ENCODE measurements at regions not wholly inside any gene's neighbourhood (a gene's known extent, or its start where the extent isn't known, plus 50 kb on each side); places are given as distances from the start of the nearest gene placed in this dataset.

DNA sequence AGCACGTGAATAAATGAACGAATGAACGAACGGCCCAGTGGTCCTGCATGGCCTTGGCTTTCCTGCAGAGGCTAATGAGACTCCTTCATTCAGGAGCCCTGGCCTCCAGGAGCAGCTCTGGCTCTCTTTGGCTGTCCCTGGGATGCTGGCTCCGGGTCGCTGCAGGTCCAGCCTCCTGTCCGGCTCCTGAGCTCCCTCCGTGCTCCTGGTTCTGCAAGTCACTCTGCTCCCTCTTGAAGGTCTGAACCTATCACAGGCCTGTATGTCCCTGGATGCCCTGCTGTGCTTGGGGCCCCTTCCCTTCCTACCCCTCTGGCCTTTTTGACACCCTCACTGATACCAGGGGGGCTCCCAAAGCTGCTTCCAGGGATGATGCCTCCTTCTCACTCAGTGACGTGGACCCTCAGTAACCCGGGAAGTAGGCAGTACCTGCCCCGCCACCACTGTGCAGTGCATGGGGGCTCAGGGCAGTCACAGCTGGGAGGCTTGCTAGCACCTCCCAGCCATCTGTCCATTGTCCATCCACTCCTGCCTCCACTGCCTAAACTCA is 133.7 kb upstream of the C14orf180 start:
- DNase-seq (ENCODE audit: low read depth), result no peak
- Histone ChIP-seq H3K4me3 (ENCODE audit: low read length) (no peak overlapping the region), H3K9ac (ENCODE audit: low read length) (no peak overlapping the region), H3K36me3 (ENCODE audit: control insufficient read depth, insufficient read depth, low read length, severe bottlenecking) (no peaks in the 10 kb centered on the region), H3K4me1 (ENCODE audit: control insufficient read depth, insufficient read depth, low read length) (no peaks in the 10 kb centered on the region), H3K27me3 (replicated peaks; ENCODE audit: control insufficient read depth, insufficient read depth, low read length) (peaks cover 4% of the 10 kb centered on the region), H3K9me3 (ENCODE audit: control insufficient read depth, low read length) (peaks cover 27% of the 10 kb centered on the region)

- peaks cover 27% of the 10 kb centered on the region for H3K9me3 ChIP-seq (ENCODE audit: control insufficient read depth, low read length)
- H3K36me3 ChIP-seq (ENCODE audit: control insufficient read depth, insufficient read depth, low read length, severe bottlenecking), result no peaks in the 10 kb centered on the region
- H3K27me3 ChIP-seq (replicated peaks; ENCODE audit: control insufficient read depth, insufficient read depth, low read length), result no peaks in the 10 kb centered on the region
- no peak overlapping the region for H3K9ac ChIP-seq (ENCODE audit: low read length)
- H3K4me1 ChIP-seq (ENCODE audit: control insufficient read depth, insufficient read depth, low read length), result no peaks in the 10 kb centered on the region
- no peak for DNase-seq (ENCODE audit: low read depth)
- no peak overlapping the region for H3K4me3 ChIP-seq (ENCODE audit: low read length)
Observed at GRCh38 chr14:104446611-104447010, 133.0 kb upstream of the C14orf180 start.

DNA sequence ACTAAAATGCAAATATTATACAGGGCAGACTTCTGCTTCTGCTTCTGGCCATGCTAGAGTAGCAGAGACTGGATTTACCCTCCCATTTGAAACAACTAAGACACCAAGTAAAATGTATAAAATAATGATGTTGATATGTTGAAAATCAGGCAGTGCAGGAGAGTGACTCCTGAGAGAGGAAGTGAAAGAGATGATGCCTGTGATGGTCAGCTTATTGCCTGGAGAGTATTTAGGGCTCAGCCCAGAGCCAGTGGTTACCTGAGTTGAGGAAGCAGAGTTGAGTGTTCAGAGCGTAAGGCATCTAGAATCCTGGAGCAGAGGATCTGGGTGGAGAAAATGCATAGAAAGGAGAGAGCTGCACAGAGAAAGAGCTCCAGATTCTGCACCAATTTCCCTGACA is 131.8 kb upstream of the C14orf180 start:
- H3K4me3 ChIP-seq (ENCODE audit: low read length), result no peak overlapping the region
- no peaks in the 10 kb centered on the region for H3K36me3 ChIP-seq (ENCODE audit: control insufficient read depth, insufficient read depth, low read length, severe bottlenecking)
- no peaks in the 10 kb centered on the region for H3K4me1 ChIP-seq (ENCODE audit: control insufficient read depth, insufficient read depth, low read length)
- H3K27me3 ChIP-seq (replicated peaks; ENCODE audit: control insufficient read depth, insufficient read depth, low read length), result no peaks in the 10 kb centered on the region
- no peak for DNase-seq (ENCODE audit: low read depth)
- H3K9me3 ChIP-seq (ENCODE audit: control insufficient read depth, low read length), result peaks cover 27% of the 10 kb centered on the region
- H3K9ac ChIP-seq (ENCODE audit: low read length), result no peak overlapping the region

GRCh38 chr14:104448321-104448720 is 131.2 kb upstream of the C14orf180 start:
- no peak for DNase-seq (ENCODE audit: low read depth)
- H3K9me3 ChIP-seq (ENCODE audit: control insufficient read depth, low read length), result peaks cover 28% of the 10 kb centered on the region
- no peak overlapping the region for H3K4me3 ChIP-seq (ENCODE audit: low read length)
- no peaks in the 10 kb centered on the region for H3K4me1 ChIP-seq (ENCODE audit: control insufficient read depth, insufficient read depth, low read length)
- H3K9ac ChIP-seq (ENCODE audit: low read length), result no peak overlapping the region
- H3K27me3 ChIP-seq (replicated peaks; ENCODE audit: control insufficient read depth, insufficient read depth, low read length), result no peaks in the 10 kb centered on the region
- no peaks in the 10 kb centered on the region for H3K36me3 ChIP-seq (ENCODE audit: control insufficient read depth, insufficient read depth, low read length, severe bottlenecking)

DNA sequence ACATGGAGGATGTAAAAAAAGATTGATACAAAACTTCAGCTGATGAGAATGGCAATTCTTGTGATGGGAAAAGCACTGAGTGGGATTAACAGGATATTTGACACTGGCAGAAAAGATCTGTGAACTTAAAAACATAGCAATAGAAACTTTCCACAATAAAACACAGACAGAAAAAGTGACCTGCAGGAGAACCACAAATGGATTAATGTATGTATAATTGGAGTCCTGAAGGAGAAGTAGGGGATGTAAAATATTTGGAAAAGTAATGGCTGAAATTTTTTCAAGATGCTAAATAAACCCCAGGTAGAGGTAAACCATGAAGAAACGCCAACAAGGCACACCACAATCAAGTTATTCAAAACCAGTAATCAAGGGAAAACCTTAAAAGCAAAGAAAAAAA is 130.8 kb upstream of the C14orf180 start:
- no peaks in the 10 kb centered on the region for H3K36me3 ChIP-seq (ENCODE audit: control insufficient read depth, insufficient read depth, low read length, severe bottlenecking)
- H3K9me3 ChIP-seq (ENCODE audit: control insufficient read depth, low read length), result peaks cover 30% of the 10 kb centered on the region
- no peak overlapping the region for H3K9ac ChIP-seq (ENCODE audit: low read length)
- H3K27me3 ChIP-seq (replicated peaks; ENCODE audit: control insufficient read depth, insufficient read depth, low read length), result no peaks in the 10 kb centered on the region
- no peak overlapping the region for H3K4me3 ChIP-seq (ENCODE audit: low read length)
- DNase-seq (ENCODE audit: low read depth), result no peak
- H3K4me1 ChIP-seq (ENCODE audit: control insufficient read depth, insufficient read depth, low read length), result no peaks in the 10 kb centered on the region

GRCh38 chr14:104450811-104451401 is 128.7 kb upstream of the C14orf180 start:
- DNase-seq (ENCODE audit: low read depth), result no peak
- H3K4me3 ChIP-seq (ENCODE audit: low read length), result no peak overlapping the region
- no peaks in the 10 kb centered on the region for H3K36me3 ChIP-seq (ENCODE audit: control insufficient read depth, insufficient read depth, low read length, severe bottlenecking)

DNA sequence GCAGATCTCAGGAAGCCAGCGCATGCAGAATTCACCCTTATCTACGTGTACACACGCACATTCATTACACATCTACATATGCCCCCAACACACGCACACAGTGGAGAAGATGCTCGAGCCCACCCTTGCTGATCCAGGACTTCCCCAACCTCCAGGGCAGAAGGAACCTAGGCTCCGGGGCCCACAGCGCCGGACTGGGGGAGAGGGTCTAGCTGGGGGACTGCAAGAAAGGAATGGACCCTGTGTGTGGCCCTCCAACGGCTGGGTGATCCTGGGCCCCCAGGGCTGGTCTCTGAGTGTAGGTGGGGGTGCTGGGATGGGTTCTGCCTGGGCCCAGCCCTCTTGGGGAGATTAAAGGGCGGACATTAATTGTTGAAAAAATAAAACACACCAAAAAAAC is 128.1 kb upstream of the C14orf180 start:
- peaks cover 4% of the 10 kb centered on the region for H3K27me3 ChIP-seq (replicated peaks; ENCODE audit: control insufficient read depth, insufficient read depth, low read length)
- H3K36me3 ChIP-seq (ENCODE audit: control insufficient read depth, insufficient read depth, low read length, severe bottlenecking), result no peaks in the 10 kb centered on the region
- no peak overlapping the region for H3K9ac ChIP-seq (ENCODE audit: low read length)
- no peaks in the 10 kb centered on the region for H3K4me1 ChIP-seq (ENCODE audit: control insufficient read depth, insufficient read depth, low read length)
- no peak for DNase-seq (ENCODE audit: low read depth)
- H3K9me3 ChIP-seq (ENCODE audit: control insufficient read depth, low read length), result peaks cover 30% of the 10 kb centered on the region
- no peak overlapping the region for H3K4me3 ChIP-seq (ENCODE audit: low read length)

More at GRCh38 chr14:104450811-104451401, 128.7 kb upstream of the C14orf180 start:
- Histone ChIP-seq H3K9me3 (ENCODE audit: control insufficient read depth, low read length) (peaks cover 30% of the 10 kb centered on the region), H3K27me3 (replicated peaks; ENCODE audit: control insufficient read depth, insufficient read depth, low read length) (peaks cover 1% of the 10 kb centered on the region), H3K9ac (ENCODE audit: low read length) (no peak overlapping the region), H3K4me1 (ENCODE audit: control insufficient read depth, insufficient read depth, low read length) (no peaks in the 10 kb centered on the region)

DNA sequence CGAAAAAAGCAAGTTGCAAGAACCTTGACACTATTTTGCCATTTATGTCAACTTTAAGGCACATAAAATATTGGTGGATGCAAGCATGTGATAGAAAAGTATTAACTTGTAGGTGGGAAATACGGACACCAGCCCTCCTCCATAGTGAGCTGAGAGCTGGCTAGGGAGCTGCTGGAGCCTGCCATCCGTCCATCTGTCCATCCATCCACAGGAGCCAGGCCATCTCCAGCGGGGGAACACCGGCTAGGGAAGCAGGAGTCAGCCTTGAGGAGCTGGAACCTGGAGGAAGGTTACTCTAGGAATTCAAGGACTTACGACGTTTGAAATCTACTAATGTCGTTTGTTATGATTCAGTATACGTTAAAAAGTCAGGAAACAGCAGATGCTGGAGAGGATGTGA is 120.7 kb upstream of the C14orf180 start:
- Histone ChIP-seq H3K4me3 (ENCODE audit: low read length) (no peak overlapping the region), H3K27me3 (replicated peaks; ENCODE audit: control insufficient read depth, insufficient read depth, low read length) (peaks cover 35% of the 10 kb centered on the region)
- no peak for DNase-seq (ENCODE audit: low read depth)

DNA sequence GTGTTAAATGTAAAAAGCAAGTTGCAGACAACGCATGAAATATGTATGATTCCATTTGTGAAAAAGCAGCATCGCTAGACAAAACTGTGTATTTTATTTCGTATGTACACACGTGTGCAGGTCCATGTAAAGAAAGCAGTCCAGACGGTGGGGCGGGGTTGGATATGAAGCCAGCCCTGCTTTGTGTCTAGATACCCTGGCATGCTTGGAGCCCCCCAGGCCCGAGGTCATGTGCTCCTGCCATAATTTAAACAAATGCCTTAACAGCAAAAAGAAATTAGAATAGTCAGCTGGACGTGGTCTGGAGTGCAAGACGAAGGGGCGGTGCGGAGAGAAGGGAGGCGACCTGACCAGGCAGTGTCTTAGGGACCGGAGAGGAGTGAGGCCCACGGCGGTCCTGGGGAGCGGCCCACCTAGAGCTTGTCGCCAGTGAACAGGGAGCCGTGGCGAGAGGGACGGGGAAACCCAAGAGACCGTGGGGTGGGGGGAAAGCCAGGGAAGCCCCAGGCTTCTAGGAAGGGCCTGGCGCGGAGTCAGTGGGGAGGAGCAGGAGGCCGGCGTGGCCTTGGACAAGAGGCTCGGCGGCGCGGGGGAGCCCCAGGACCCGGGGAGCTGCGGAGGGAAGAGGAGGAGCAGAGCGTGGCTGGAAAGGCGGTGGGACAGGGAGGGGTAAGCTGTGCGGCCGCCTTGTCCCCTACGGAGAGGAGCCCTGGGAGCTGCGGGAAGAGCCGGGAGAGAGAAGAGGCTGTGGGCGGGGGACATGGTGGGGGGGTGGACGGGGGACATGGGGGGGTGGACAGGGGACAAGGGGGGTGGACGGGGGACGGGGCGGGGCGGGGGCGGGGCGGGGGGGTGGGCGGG is 118.5 kb upstream of the C14orf180 start:
- Histone ChIP-seq H3K4me3 (ENCODE audit: low read length) (no peak overlapping the region), H3K36me3 (ENCODE audit: control insufficient read depth, insufficient read depth, low read length, severe bottlenecking) (no peaks in the 10 kb centered on the region), H3K9ac (ENCODE audit: low read length) (no peak overlapping the region), H3K4me1 (ENCODE audit: control insufficient read depth, insufficient read depth, low read length) (no peaks in the 10 kb centered on the region), H3K9me3 (ENCODE audit: control insufficient read depth, low read length) (no peaks in the 10 kb centered on the region), H3K27me3 (replicated peaks; ENCODE audit: control insufficient read depth, insufficient read depth, low read length) (peaks cover 35% of the 10 kb centered on the region)
- peak; percentile 0 for DNase-seq (ENCODE audit: low read depth)

More for the DNA sequence above, 120.7 kb upstream of the C14orf180 start:
- Histone ChIP-seq H3K9ac (ENCODE audit: low read length) (no peak overlapping the region), H3K36me3 (ENCODE audit: control insufficient read depth, insufficient read depth, low read length, severe bottlenecking) (no peaks in the 10 kb centered on the region), H3K4me1 (ENCODE audit: control insufficient read depth, insufficient read depth, low read length) (no peaks in the 10 kb centered on the region), H3K9me3 (ENCODE audit: control insufficient read depth, low read length) (no peaks in the 10 kb centered on the region)

- no peak for DNase-seq (ENCODE audit: low read depth)
- Histone ChIP-seq H3K36me3 (ENCODE audit: control insufficient read depth, insufficient read depth, low read length, severe bottlenecking) (no peaks in the 10 kb centered on the region), H3K27me3 (replicated peaks; ENCODE audit: control insufficient read depth, insufficient read depth, low read length) (peaks cover 34% of the 10 kb centered on the region), H3K4me1 (ENCODE audit: control insufficient read depth, insufficient read depth, low read length) (no peaks in the 10 kb centered on the region), H3K4me3 (ENCODE audit: low read length) (no peak overlapping the region), H3K9ac (ENCODE audit: low read length) (no peak overlapping the region), H3K9me3 (ENCODE audit: control insufficient read depth, low read length) (no peaks in the 10 kb centered on the region)
Observed at GRCh38 chr14:104461676-104462449, 117.7 kb upstream of the C14orf180 start.
